H9 (cell line): ENCODE measurements at regions not wholly inside any gene's neighbourhood (a gene's known extent, or its start where the extent isn't known, plus 50 kb on each side); places are given as distances from the start of the nearest gene placed in this dataset.

Source experiments
- DNase-seq: peaks from one replicate; pipeline ENCODE4 v3.0.0-alpha.2; 2017
- H2AFZ ChIP-seq: one replicate; pipeline ENCODE4 v1.6.1; 2013; ENCODE audit warnings: mild to moderate bottlenecking, low read length, control low read depth, moderate library complexity
- H2AK5ac ChIP-seq: 2 replicates; pipeline ENCODE4 v1.6.1; 2013; ENCODE audit warnings: low read length, control low read depth, mixed read lengths; ENCODE audit not compliant: insufficient read length
- H2BK120ac ChIP-seq: one replicate; pipeline ENCODE4 v1.6.1; 2013; ENCODE audit warnings: low read depth, mild to moderate bottlenecking, low read length, control low read depth, inconsistent platforms; ENCODE audit not compliant: poor library complexity, severe bottlenecking
- H2BK12ac ChIP-seq: 2 replicates; pipeline ENCODE4 v1.6.1; 2013; ENCODE audit warnings: low read length, control low read depth, mixed read lengths, low read depth; ENCODE audit not compliant: insufficient read length
- H2BK15ac ChIP-seq: 2 replicates; pipeline ENCODE4 v1.6.1; 2013; ENCODE audit warnings: low read depth, low read length, control low read depth
- H2BK20ac ChIP-seq: one replicate; pipeline ENCODE4 v1.6.1; 2013; ENCODE audit warnings: low read depth, mild to moderate bottlenecking, low read length, control low read depth, inconsistent platforms; ENCODE audit not compliant: poor library complexity, severe bottlenecking
- H2BK5ac ChIP-seq: 2 replicates; pipeline ENCODE4 v1.6.1; 2013; ENCODE audit warnings: low read length, control low read depth, mixed read lengths; ENCODE audit not compliant: insufficient read length
- H3K14ac ChIP-seq: 2 replicates; pipeline ENCODE4 v1.6.1; 2013; ENCODE audit warnings: low read length, control low read depth; ENCODE audit not compliant: insufficient read depth
- H3K18ac ChIP-seq: 2 replicates; pipeline ENCODE4 v1.6.1; 2013; ENCODE audit warnings: low read depth, mild to moderate bottlenecking, mixed read lengths, low read length, control low read depth; ENCODE audit not compliant: insufficient read length
- H3K23ac ChIP-seq: 2 replicates; pipeline ENCODE4 v1.6.1; 2013; ENCODE audit warnings: low read length, control low read depth, mixed read lengths, low read depth; ENCODE audit not compliant: insufficient read length
- H3K23me2 ChIP-seq: 2 replicates; pipeline ENCODE4 v1.6.1; 2013; ENCODE audit warnings: low read depth, mild to moderate bottlenecking, mixed read lengths, low read length, control low read depth; ENCODE audit not compliant: insufficient read length, poor library complexity, severe bottlenecking
- H3K27ac ChIP-seq: 2 replicates; pipeline ENCODE4 v1.5.1; 2013; ENCODE audit warnings: low read length, control low read depth, mixed read lengths, low read depth; ENCODE audit not compliant: insufficient read length
- H3K27me3 ChIP-seq: 2 replicates; pipeline ENCODE4 v1.6.1; 2013; ENCODE audit warnings: low read length, control low read depth, inconsistent platforms; ENCODE audit not compliant: insufficient read depth
- H3K4ac ChIP-seq: 2 replicates; pipeline ENCODE4 v1.6.1; 2013; ENCODE audit warnings: low read depth, mild to moderate bottlenecking, control low read depth, inconsistent platforms, low read length, moderate library complexity
- H3K4me1 ChIP-seq: 2 replicates; pipeline ENCODE4 v1.6.1; 2013; ENCODE audit warnings: low read length, control low read depth, inconsistent platforms; ENCODE audit not compliant: insufficient read depth
- H3K4me2 ChIP-seq: 2 replicates; pipeline ENCODE4 v1.6.1; 2013; ENCODE audit warnings: low read length, control low read depth, mixed read lengths; ENCODE audit not compliant: insufficient read length, insufficient read depth
- H3K56ac ChIP-seq: 2 replicates; pipeline ENCODE4 v1.6.1; 2013; ENCODE audit warnings: low read depth, mild to moderate bottlenecking, mixed read lengths, low read length, control low read depth; ENCODE audit not compliant: insufficient read length
- H3K79me1 ChIP-seq: 2 replicates; pipeline ENCODE4 v1.6.1; 2013; ENCODE audit warnings: low read depth, mild to moderate bottlenecking, moderate library complexity, low read length, control low read depth, inconsistent platforms; ENCODE audit not compliant: insufficient read depth, poor library complexity, severe bottlenecking
- H3K79me2 ChIP-seq: 2 replicates; pipeline ENCODE4 v1.6.1; 2013; ENCODE audit warnings: low read length, control low read depth, inconsistent platforms; ENCODE audit not compliant: insufficient read depth
- H3K9ac ChIP-seq: 2 replicates; pipeline ENCODE4 v1.6.1; 2013; ENCODE audit warnings: low read length, control low read depth, mixed read lengths; ENCODE audit not compliant: insufficient read length; ENCODE audit errors: extremely low read depth
- H3K9me3 ChIP-seq: one replicate; pipeline ENCODE4 v1.6.1; 2013; ENCODE audit warnings: low read depth, low read length, inconsistent platforms; ENCODE audit not compliant: control insufficient read depth
- H3T11ph ChIP-seq: one replicate; pipeline ENCODE4 v1.6.1; 2013; ENCODE audit warnings: mild to moderate bottlenecking, low read length, control low read depth, inconsistent platforms
- H4K20me1 ChIP-seq: one replicate; pipeline ENCODE4 v1.6.1; 2013; ENCODE audit not compliant: control insufficient read depth, insufficient read length, insufficient read depth
- H4K5ac ChIP-seq: 2 replicates; pipeline ENCODE4 v1.6.1; 2013; ENCODE audit warnings: low read depth, mild to moderate bottlenecking, mixed read lengths, low read length, control low read depth; ENCODE audit not compliant: insufficient read length
- H4K8ac ChIP-seq: replicated peaks from 2 replicates; pipeline ENCODE4 v1.6.1; 2013; ENCODE audit warnings: low read length, control low read depth, mixed read lengths, low read depth; ENCODE audit not compliant: insufficient read length
- H4K91ac ChIP-seq: 2 replicates; pipeline ENCODE4 v1.6.1; 2013; ENCODE audit warnings: low read depth, mild to moderate bottlenecking, moderate library complexity, mixed read lengths, low read length, control low read depth; ENCODE audit not compliant: insufficient read length
- H3K27ac Mint-ChIP-seq, 3 experiments: 2 replicates in 2 of 3; 3 replicates in 1 of 3; pipeline ENCODE4 v1.8.0; 2020 to 2021; ENCODE audit warnings: mixed read lengths in 3 of 3, mild to moderate bottlenecking in 1 of 3, moderate library complexity in 1 of 3
- H3K27me3 Mint-ChIP-seq: 2 replicates; pipeline ENCODE4 v1.8.0; 2021; ENCODE audit warnings: low read depth, mild to moderate bottlenecking, moderate library complexity, mixed read lengths
- H3K36me3 Mint-ChIP-seq, 3 experiments: 2 replicates in 2 of 3; 3 replicates in 1 of 3; pipeline ENCODE4 v1.8.0; 2020 to 2021; ENCODE audit warnings: low read depth in 3 of 3, mixed read lengths in 3 of 3; ENCODE audit not compliant: insufficient read depth in 1 of 3
- H3K4me1 Mint-ChIP-seq, 2 experiments: 2 replicates each; pipeline ENCODE4 v1.8.0; 2020; ENCODE audit warnings: mixed read lengths in 2 of 2
- H3K4me3 Mint-ChIP-seq, 2 experiments: 2 replicates in 1 of 2; 3 replicates in 1 of 2; pipeline ENCODE4 v1.8.0; 2020 to 2021; ENCODE audit warnings: mild to moderate bottlenecking in 2 of 2, mixed read lengths in 2 of 2, moderate library complexity in 1 of 2
- H3K9me3 Mint-ChIP-seq, 2 experiments: 2 replicates in 1 of 2; 3 replicates in 1 of 2; pipeline ENCODE4 v1.8.0; 2020; ENCODE audit warnings: mild to moderate bottlenecking in 2 of 2, mixed read lengths in 2 of 2, moderate library complexity in 1 of 2
- WGBS: extraction: QIAGEN DNeasy Blood & Tissue Kit; methylation state at CpG from one replicate; pipeline ENCODE4 v1.1.7; 2013; ENCODE audit warnings: missing lambda C conversion rate, low lambda C conversion rate, mixed read lengths; ENCODE audit not compliant: insufficient read length; ENCODE audit errors: extremely low coverage; 5-methylcytosine and 5-hydroxymethylcytosine counted together
- TF ChIP-seq, protein P1 (sequence below): fragments of 200-600 bp; sonication (generic); conservative IDR thresholded peaks from 3 replicates; pipeline ENCODE4 v1.8.0; 2021; ENCODE audit warnings: antibody characterized with exemption, mild to moderate bottlenecking

GRCh38 chr14:106010783-106011182, 484.4 kb downstream of the TMEM121 start:
- Histone ChIP-seq H2BK15ac (no peak overlapping the region), H3K9ac (no peak overlapping the region), H3T11ph (no peak overlapping the region), H3K27ac (no peak overlapping the region), H2BK120ac (no peak overlapping the region), H2BK20ac (no peak overlapping the region), H3K23me2 (no peaks in the 10 kb centered on the region), H3K4ac (no peak overlapping the region), H2AK5ac (no peak overlapping the region), H3K79me2 (no peaks in the 10 kb centered on the region), H3K18ac (no peak overlapping the region), H3K56ac (no peak overlapping the region), H3K79me1 (no peaks in the 10 kb centered on the region), H3K4me2 (no peak overlapping the region), H4K8ac (no peak overlapping the region), H3K23ac (no peak overlapping the region), H3K4me1 (no peaks in the 10 kb centered on the region), H3K14ac (no peak overlapping the region), H2BK12ac (no peak overlapping the region), H4K5ac (no peak overlapping the region), H3K27me3 (no peaks in the 10 kb centered on the region), H3K9me3 (peaks cover 91% of the 10 kb centered on the region), H4K91ac (no peak overlapping the region), H2AFZ (no peak overlapping the region), H4K20me1 (no peaks in the 10 kb centered on the region), H2BK5ac (no peak overlapping the region)
- Mint-ChIP-seq H3K36me3 (peaks cover 21 to 36% (median 23%) of the 10 kb centered on the region in 3 experiments), H3K9me3 (peaks cover 90 to 95% of the 10 kb centered on the region in 2 experiments), H3K4me3 (no peak overlapping the region), H3K27me3 (peaks cover 4% of the 10 kb centered on the region), H3K27ac (no peak overlapping the region), H3K4me1 (no peaks in the 10 kb centered on the region)
- DNase-seq = no peak
- TF ChIP-seq, protein P1, sequence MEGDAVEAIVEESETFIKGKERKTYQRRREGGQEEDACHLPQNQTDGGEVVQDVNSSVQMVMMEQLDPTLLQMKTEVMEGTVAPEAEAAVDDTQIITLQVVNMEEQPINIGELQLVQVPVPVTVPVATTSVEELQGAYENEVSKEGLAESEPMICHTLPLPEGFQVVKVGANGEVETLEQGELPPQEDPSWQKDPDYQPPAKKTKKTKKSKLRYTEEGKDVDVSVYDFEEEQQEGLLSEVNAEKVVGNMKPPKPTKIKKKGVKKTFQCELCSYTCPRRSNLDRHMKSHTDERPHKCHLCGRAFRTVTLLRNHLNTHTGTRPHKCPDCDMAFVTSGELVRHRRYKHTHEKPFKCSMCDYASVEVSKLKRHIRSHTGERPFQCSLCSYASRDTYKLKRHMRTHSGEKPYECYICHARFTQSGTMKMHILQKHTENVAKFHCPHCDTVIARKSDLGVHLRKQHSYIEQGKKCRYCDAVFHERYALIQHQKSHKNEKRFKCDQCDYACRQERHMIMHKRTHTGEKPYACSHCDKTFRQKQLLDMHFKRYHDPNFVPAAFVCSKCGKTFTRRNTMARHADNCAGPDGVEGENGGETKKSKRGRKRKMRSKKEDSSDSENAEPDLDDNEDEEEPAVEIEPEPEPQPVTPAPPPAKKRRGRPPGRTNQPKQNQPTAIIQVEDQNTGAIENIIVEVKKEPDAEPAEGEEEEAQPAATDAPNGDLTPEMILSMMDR = no peak
- WGBS = no CpG with 5 or more reads among the region's 4 CpGs
